AG09309 (cell line): ENCODE measurements at regions not wholly inside any gene's neighbourhood (a gene's known extent, or its start where the extent isn't known, plus 50 kb on each side); places are given as distances from the start of the nearest gene placed in this dataset.

Experiments
- DNase-seq: peaks from one replicate; pipeline ENCODE4 v3.0.0-alpha.2; 2010; ENCODE audit warnings: low read depth
- H3K4me3 ChIP-seq: 2 replicates; pipeline ENCODE4 v1.5.1; 2011; ENCODE audit warnings: mild to moderate bottlenecking, low read depth, low read length, moderate library complexity; ENCODE audit not compliant: control insufficient read depth
- CTCF ChIP-seq: IDR thresholded peaks from 2 replicates; pipeline ENCODE4 v1.5.1; 2011; ENCODE audit warnings: mild to moderate bottlenecking, low read depth, low read length, inconsistent platforms; ENCODE audit not compliant: insufficient read depth, control insufficient read depth; ENCODE audit errors: missing control alignments

- TF ChIP-seq CTCF = no peak
- no peak for DNase-seq
- no peak overlapping the region for H3K4me3 ChIP-seq
Observed at GRCh38 chr4:132382243-132382642, 766.9 kb upstream of the PCDH10 start.

GRCh38 chr4:132383571-132384199 is 765.4 kb upstream of the PCDH10 start:
- H3K4me3 ChIP-seq = no peak overlapping the region
- DNase-seq = no peak
- no peak for TF ChIP-seq CTCF

- H3K4me3 ChIP-seq = no peak overlapping the region
- no peak for DNase-seq
- TF ChIP-seq CTCF = no peak
Observed at GRCh38 chr4:132384709-132385108, 764.4 kb upstream of the PCDH10 start.

GRCh38 chr4:132386130-132386529 is 763.0 kb upstream of the PCDH10 start:
- TF ChIP-seq CTCF = no peak
- no peak overlapping the region for H3K4me3 ChIP-seq
- no peak for DNase-seq

- no peak for DNase-seq
- no peak overlapping the region for H3K4me3 ChIP-seq
- no peak for TF ChIP-seq CTCF
Observed at GRCh38 chr4:132387060-132387459, 762.0 kb upstream of the PCDH10 start.

GRCh38 chr4:132395561-132395960 is 753.5 kb upstream of the PCDH10 start:
- no peak for TF ChIP-seq CTCF
- H3K4me3 ChIP-seq = no peak overlapping the region
- no peak for DNase-seq

- H3K4me3 ChIP-seq = no peak overlapping the region
- no peak for TF ChIP-seq CTCF
- DNase-seq = no peak
Observed at GRCh38 chr4:132396636-132397035, 752.5 kb upstream of the PCDH10 start.
